ENCODE measurements at regions not wholly inside any gene's neighbourhood (a gene's known extent, or its start where the extent isn't known, plus 50 kb on each side); places are given as distances from the start of the nearest gene placed in this dataset.

GRCh38 chrX:110588853-110589252 lies 206.8 kb downstream of the CHRDL1 start:
- Histone ChIP-seq H3K4me2 (ENCODE audit: insufficient read depth, low read length) (no peak overlapping the region), H2AFZ (ENCODE audit: low read depth, low read length) (no peak overlapping the region), H3K27me3 (ENCODE audit: control insufficient read depth in 2 of 2, insufficient read depth in 2 of 2, low read length in 2 of 2) (no peaks in the 10 kb centered on the region), H4K20me1 (replicated peaks; ENCODE audit: control insufficient read depth, extremely low read depth, insufficient read depth, low read length) (no peaks in the 10 kb centered on the region), H3K4me1 (ENCODE audit: control insufficient read depth, extremely low read depth, insufficient read depth, low read length) (no peaks in the 10 kb centered on the region), H3K27ac (ENCODE audit: insufficient read depth, low read depth, low read length) (no peak overlapping the region), H3K9me1 (replicated peaks; ENCODE audit: control insufficient read depth, extremely low read depth, insufficient read depth, low read length) (no peaks in the 10 kb centered on the region), H3K4me3 (replicated peaks in 1 of 3; ENCODE audit: insufficient read depth in 1 of 3, low read depth in 1 of 3, low read length in 3 of 3) (no peak overlapping the region), H3K9ac (replicated peaks; ENCODE audit: extremely low read depth, insufficient read depth, low read length) (no peak overlapping the region), H3K79me2 (ENCODE audit: control insufficient read depth, insufficient read depth, low read length) (no peaks in the 10 kb centered on the region), H3K36me3 (ENCODE audit: control insufficient read depth in 2 of 2, extremely low read depth in 1 of 2, insufficient read depth in 2 of 2, low read length in 2 of 2) (no peaks in the 10 kb centered on the region), H3K9me3 (replicated peaks; ENCODE audit: control insufficient read depth, insufficient read depth, low read length) (no peaks in the 10 kb centered on the region)
- TF ChIP-seq EZH2 (IDR thresholded peaks at IDR 0.05; ENCODE audit: borderline replicate concordance, low read depth, low read length, severe bottlenecking) = no peak
- TF ChIP-seq CTCF (IDR thresholded peaks at IDR 0.05; ENCODE audit: extremely low read depth in 1 of 2, insufficient read depth in 1 of 2, low read depth in 1 of 2, low read length in 2 of 2) = no peak
- TF ChIP-seq FOS (IDR thresholded peaks at IDR 0.05; ENCODE audit: borderline replicate concordance, insufficient read depth, low read length) = no peak
- no peak for TF ChIP-seq MAX (IDR thresholded peaks at IDR 0.05; ENCODE audit: insufficient read depth, insufficient read length)
- TF ChIP-seq JUN (IDR thresholded peaks at IDR 0.05; ENCODE audit: borderline replicate concordance, insufficient read depth, insufficient read length, low read depth) = no peak
- no peak for TF ChIP-seq POLR2AphosphoS5 (IDR thresholded peaks at IDR 0.05; ENCODE audit: insufficient read depth, low read depth, low read length)
- no peak for TF ChIP-seq GATA2 (IDR thresholded peaks at IDR 0.05; ENCODE audit: insufficient read depth, insufficient read length, low read depth, low read length)
- no peak for TF ChIP-seq POLR2A (IDR thresholded peaks at IDR 0.05; ENCODE audit: low read depth, low read length)
- intact Hi-C loops (cut with micrococcal nuclease) = no loop called here
- no TSS peak for BruUV-seq (replicated peaks)
- ChIA-PET CTCF (no interaction called here), POLR2A (no interaction called here)
- FAIRE-seq (no peak), DNase-seq (ENCODE audit: low read depth, low spot score) (no peak)
- dilution Hi-C loops (cut with MboI; ENCODE audit: extremely low pct_ligation_motif_present, low sequenced_read_pairs) = no loop called here
